KBM-7 (cell line): ENCODE measurements at regions not wholly inside any gene's neighbourhood (a gene's known extent, or its start where the extent isn't known, plus 50 kb on each side); places are given as distances from the start of the nearest gene placed in this dataset.
"Not testable (repeated sequence)": the region's sequence is repeated elsewhere in the genome, so short reads cannot be mapped to it uniquely, and the experiment has no call there.

Experiments used
- DNase-seq: peaks from one replicate; pipeline ENCODE4 v3.0.0-alpha.2; 2015
- in situ Hi-C: fragments of 300-500 bp; cut with MboI; formaldehyde crosslinking; loops from 2 replicates; pipeline ENCODE4 v1.14.3; 2020; ENCODE audit warnings: low sequenced_read_pairs, low pct_unique_long_range_greater_than_20kb, mixed read lengths

DNA sequence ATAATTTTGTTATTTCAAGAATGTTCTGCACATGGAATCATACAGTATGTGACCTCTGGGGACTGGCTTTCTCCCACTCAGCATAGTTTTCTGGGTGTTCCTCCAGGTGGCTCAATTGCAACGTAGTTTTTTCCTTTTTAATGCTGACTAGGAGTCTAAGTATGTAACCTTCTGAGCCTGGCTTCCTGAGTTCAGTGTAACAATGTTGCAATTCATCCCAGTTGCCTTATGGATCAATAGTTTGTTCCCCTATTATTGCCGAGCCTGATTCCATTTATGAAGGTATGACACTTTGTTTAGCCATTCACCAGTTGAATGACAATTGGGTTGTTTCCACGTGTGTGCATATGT, 128.3 kb downstream of the CRYBB2 start:
- DNase-seq: no peak
- in situ Hi-C loops: no loop called here

DNA sequence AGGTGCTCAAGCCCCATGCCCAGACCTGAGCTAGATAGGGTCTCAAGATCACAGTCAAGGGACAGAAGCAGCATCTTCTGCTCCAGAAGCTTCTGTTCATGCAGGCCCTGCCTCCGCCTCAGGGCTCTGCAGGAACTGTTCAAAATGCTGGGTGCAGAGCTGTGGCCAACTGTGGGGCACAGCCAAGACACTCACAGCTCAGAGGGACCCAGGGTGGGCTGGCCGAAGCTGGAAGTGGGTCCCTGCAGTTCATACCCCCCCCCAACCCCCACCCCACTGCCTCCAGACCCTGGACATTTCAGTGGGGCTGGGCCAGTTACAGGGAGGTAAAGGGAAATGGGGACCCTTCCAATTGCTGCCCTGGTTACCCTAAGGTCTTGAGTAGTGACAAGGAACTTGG, 129.0 kb downstream of the CRYBB2 start:
- no peak for DNase-seq
- in situ Hi-C loops: no loop called here

DNA sequence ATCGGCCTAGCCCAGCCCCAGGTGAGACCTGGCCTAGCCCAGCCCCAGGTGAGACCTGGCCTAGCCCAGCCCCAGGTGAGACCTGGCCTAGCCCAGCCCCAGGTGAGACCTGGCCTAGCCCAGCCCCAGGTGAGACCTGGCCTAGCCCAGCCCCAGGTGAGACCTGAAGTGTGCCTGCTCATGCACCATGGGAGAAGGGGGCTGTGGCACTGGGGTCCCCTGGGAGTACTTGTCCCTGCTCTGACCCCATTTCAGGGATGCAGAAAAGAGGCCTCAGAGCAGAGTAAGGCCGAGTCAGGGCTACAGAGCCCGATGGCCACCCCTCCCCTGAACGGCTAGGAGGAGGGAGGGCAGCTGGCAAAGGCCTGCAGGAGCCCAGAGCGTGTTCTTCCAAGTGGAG, 129.6 kb downstream of the CRYBB2 start:
- in situ Hi-C loops, DNase-seq: not testable (repeated sequence)

DNA sequence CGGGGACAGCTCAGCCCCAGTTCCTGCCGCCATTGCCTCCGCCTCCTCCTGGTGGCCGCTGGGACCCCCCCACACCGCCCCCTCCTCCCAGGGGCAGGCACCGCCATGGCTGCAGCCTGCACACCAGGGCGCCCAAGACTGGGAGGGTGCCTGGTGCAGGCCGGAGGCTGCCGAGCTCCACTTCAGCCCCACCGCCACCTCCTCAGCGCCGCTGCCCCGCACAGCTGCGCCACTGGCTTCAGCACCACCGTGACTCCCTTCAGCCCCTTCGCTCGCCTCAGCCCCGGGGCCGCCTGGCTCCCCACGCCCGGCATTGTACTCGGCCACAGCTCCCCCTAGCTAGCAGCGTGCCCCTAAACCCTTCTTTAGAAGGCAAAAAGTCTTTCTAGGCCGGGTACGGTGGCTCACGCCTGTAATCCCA, 131.1 kb downstream of the CRYBB2 start:
- in situ Hi-C loops: no loop called here
- DNase-seq: no peak

DNA sequence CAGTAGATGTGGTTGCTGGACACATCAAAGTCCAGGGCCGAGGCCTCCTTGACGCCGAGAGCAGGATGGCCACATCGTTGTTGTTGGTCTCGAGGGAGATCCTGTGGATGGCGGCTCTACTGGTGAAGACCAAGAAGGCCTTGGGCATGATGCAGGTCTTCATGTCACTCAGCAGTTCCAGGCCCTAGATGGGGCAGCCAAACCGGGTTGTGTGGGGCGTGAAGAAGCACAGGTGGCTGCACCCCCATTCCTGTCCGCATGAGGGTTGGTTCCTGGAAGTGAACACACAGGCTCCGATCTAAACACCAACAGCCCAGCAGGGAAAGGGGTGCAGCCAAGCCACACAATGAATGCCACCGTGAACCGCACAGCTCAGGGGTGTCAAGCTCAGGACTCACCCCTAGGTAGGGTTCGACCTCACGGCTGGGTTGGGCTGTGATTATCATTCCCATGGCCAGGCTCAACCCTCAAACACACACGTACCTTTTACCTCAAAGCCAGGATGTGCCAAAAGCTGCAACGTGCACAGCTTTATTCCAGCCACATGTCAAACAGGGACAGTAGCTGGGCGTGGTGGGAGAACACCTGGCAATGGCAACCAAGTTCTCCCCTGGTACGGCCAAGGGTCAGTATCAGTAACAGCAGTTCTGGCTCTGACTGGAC, 132.3 kb downstream of the CRYBB2 start:
- DNase-seq: no peak
- in situ Hi-C loops: no loop called here

DNA sequence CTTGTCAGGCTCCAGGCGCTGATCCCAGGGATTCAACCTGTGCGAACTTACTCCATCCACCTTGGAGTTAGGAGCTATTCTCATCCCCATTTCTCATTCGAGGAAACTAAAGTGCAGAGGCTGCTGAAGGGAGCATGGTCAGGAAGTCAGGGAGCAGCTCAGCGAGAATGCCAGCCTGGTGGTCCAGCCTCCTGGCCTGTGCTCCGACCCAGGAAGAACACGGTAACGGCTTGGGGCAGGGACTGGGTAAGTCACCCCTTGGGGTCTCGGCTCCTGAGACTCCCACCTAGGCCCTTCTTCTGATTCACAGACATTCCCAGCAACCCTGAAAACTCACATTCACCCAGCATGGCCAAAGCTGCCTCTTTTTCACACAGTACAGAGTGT, 132.8 kb downstream of the CRYBB2 start:
- no peak for DNase-seq
- in situ Hi-C loops: no loop called here

DNA sequence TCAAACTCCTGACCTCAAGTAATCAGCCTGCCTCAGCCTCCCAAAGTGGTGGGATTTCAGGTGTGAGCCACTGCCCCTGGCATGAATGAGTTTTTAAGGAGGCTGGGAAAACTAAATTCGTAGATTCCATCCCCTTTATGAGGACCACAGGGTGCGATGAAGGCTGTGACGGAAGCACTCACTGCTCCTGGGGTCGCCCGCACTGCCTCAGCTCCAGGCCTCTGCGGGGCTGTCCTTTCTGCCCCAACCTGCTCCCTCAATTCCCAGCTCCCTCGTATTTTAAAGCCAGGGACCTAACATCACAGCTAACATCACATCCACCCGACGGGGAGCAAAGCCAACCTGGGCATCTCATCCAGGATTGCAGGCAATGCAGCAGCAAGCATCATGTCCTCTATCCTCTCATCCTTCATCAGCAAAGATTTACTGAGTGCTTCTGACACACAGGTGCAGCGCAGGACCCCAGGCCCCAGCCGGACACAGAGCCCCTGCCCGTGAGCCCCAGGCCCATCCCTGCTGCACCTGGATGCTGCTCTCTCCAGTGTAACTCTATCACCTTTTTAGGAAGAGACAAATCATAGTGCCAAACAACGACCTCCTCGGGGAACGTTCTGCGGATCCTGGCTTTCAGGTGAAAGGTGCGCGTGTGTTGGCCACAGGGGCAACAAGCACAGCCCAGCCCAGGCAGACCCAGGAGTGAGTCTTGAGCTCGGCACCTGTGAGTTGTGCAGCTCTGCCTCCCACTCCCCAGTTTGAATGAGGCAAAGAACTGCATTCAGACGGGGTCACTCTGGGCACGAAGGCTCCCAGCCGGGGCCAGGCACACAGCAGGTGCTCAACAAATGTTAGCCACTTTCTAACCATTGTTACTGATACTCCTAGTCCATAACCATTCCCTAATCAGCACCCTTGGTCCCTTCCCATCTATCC, 134.3 kb downstream of the CRYBB2 start:
- in situ Hi-C loops: no loop called here

DNA sequence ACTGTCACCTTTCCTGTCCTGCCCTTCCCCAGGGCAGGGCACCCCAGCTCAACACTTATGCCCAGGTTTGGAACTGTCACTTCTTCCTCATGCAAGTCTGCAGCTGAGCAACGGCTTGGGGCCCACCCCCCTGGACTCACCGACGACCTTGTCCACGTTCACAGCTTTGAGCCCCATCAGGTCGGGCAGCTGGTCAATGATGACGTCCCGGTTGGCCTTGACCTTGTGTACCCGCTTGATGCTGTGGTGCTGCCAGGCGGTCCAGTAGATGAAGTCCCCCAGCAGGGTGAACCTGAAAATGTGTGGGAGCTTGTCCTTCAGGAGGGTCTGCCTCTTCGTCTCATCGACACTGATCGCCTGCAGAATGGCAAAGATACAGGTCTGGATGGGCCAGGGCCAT, 135.0 kb downstream of the CRYBB2 start:
- in situ Hi-C loops: no loop called here
- no peak for DNase-seq

More for the DNA sequence above, 134.3 kb downstream of the CRYBB2 start:
- DNase-seq: no peak

DNA sequence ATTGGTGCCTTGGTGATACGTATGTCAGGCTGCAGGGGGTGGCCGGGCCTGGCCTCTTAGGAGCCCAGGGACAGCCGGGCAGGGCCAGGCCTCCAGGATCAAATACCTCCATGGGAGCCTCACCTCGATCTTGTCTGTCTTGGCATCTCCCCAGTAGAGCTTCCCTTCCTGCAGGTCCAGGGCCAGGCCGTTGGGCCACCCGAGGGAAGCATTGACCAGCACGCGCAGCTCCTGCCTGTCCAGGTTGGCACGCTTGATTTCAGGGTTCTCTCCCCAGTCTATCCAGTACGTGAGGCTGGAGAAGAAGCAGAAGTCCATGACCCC, 137.7 kb downstream of the CRYBB2 start:
- no peak for DNase-seq
- in situ Hi-C loops: no loop called here

DNA sequence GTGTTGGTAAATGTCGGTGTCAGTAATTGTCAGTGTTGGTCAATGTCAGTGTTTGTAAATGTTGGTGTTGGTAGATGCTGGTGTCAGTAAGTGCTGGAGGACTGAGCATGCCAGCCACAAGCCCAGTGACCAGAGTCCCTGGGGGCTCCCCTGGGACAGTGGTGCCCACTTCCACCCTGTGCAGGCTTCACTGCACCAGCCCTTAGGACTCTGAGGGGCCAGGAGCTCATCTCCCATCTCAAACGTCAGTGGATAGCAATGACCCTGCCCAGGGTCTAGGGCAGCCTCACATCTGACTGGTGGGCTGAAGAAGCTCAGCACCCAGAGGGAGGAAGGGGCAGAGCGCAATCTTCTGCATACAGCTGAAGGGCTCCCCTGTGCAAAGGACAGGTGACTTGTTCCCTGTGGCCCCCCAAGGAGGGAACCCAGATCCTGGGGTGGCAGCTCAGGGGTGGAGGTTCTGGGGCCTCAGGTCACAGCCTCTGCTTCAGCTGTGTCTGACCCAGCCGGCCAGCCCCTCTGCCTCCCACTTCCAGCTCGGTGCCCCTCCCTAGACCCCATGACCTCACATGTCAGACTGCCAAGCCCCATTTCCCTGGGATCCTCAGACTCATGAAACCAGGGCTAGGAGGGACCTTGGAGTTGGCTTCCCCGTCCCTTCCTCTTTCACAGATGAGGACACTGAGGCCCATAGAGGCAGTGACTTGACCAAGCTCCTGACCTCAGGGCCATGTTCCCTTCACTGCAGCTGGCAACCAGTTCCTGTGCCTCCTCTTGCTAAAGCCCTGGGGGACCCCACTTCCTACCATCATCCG, 138.4 kb downstream of the CRYBB2 start:
- in situ Hi-C loops: no loop called here

DNA sequence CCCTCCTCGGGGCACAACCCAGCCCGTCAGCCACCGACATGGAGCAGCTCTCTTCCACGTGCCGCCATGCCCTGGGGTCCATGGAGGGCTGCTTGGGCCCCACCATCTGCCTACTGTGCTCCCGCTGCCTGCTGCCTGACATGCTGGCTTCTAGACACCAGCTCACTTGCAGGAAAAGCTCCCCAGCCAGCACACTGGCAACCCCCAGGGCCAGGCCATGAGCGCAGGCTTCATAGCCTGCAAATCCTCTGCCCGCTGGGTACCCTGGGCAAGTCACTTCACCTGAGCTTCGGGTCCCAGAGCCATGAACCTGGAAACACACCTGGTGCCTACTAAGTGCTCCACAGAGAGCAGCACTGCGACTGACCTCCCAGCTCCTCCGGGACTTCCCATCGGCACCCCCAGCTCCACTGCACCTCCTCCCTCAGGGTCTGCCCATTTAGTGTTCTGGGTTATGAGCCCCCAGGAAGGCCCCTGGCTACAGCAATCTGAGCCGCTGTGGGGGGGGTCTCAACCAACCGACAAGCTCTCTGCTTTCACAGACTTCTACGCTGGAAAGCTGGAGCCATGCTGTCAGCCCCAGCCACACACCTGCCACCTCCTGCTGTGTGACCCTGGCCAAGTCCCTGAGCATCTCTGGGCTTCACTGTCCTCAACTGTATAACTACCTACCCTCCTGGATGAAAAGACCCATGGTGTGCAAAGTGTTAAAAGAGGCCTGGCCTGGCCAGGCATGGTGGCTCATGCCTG, 139.2 kb downstream of the CRYBB2 start:
- no peak for DNase-seq

More for the DNA sequence above, 138.4 kb downstream of the CRYBB2 start:
- DNase-seq: no peak

DNA sequence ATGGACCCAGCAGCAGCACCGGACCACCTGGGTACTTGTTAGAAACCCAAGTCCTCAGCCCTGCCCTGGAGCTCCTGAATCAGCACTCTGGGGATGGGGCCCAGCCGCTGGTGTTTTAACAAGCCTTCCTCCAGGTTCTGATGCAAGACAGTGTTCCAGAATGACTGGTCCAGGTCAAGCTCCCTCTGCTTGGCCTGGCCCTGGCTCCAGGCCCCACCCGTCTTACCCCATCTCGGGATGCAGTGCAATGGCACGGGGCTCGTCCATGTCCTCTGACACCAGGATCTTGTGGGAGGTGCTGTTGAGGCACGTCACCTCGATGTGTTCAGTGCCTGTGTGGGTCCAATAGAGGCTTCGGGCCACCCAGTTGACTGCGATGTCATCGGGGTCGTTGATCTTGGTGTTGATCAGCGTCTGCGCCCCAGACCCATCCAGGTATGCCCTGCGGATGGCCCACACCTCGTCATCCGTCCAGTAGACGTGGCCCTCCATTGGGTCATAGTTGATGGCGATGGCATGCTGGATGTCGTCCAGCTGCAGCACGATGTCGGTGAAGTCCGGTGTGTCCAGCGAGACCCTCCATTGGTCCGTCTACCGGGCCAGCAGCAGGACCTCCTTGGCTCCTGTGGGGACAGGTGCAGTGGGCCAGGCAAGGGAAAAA, 140.3 kb downstream of the CRYBB2 start:
- no peak for DNase-seq
- in situ Hi-C loops: no loop called here

More for the DNA sequence above, 139.2 kb downstream of the CRYBB2 start:
- in situ Hi-C loops: no loop called here

DNA sequence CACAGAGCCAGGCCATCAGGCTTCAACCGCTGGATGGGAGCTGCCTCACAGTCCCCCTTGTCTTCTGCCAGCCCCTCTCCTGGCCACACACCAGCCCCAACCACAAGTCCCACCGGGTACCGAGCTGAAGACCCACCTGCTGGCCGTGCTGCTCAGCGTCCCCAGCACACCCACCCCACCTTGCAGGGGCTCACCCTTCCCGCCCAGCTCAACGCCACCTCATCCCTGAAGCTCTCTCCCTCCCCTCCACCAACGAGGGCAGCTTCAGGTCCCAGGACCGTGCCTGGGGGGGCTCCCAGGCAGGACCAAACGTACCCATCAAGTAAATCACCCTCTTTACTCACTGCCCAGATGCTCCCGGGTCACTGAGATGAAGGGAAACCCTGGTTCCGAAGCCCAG, 141.0 kb downstream of the CRYBB2 start:
- no peak for DNase-seq
- in situ Hi-C loops: no loop called here

DNA sequence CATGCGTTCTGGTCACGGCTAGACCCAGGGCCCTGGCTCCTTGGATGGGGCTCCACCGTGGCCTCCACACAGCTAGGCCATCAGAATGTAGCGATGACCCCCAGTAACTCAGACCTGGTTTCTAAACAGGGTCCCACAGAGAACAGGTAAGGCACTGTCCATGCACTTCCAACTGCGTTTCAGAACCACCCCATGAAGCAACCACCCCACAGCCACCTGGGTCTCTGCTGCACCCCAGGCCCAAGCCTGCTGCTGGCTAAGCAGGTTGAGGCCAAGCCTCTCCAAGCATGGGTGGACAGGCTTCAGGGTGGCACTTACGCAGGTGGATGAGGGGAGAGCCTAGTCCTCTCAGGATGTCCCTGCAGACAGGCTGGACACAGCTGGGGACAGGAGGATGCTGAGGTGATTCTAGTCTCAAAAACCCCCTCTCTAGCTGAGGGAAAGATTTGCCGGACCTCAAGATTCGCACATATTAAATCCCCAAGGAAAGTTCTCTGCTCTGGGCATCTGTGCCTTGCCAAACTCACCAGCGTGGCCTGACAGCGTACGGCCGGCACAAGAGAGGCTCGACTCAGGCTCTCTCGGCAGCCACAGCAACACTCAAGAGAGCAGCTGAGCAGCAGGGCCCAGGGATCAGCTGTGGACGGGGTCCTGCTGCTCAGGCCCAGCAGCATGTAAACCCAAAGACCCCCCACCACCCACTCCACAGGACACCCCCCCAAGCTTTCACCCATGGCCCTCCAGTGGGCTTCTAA, 141.6 kb downstream of the CRYBB2 start:
- in situ Hi-C loops: no loop called here
- DNase-seq: no peak

DNA sequence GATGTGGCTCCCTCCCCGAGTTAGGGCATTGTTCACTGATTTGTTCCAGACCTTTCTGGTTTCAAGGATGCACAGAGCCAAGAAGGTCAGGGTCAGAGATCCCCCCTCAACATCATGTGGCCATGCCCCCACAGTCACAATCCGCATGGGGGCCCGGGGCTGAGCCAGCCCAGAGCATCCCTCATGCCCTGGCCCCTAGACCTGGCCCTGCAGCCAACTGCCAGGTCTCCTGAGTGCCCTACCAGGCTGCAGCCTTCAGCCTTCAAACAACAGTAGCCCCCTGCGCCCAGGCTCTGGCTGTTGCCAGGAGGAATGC, 142.4 kb downstream of the CRYBB2 start:
- in situ Hi-C loops: no loop called here
- no peak for DNase-seq

DNA sequence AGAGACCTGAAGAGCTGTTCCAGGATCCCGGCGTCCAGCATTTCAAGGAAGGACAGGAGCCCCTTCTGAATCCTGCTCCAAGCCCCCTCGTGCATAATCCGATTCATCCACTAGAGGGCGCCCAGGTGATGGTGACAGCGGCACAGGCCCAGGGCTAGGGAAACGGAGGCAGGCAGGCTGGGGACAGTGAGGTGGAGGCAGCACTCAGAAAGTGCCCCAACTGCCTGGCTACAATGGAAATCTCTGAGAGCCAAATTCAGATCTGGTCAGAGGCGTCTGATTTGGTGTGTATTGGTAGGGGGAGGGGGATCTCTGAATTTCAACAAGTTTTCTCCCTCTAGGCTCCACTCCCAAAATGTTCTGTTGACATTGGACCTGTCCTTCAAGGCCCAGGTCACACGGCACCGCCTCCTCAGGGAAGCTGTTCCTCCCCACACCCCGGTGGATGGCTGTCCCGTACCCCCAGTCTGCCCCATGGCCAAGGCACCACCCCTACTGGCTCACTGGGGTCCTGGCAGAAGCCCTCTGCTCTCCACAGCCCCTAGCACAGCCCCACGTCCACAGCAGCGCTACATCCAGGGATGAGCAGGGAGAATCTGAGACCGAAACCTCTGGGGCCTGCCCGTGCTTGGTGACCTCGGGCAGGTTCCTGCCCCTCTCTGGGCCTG, 142.9 kb downstream of the CRYBB2 start:
- in situ Hi-C loops: no loop called here
- peak; percentile 67 for DNase-seq

DNA sequence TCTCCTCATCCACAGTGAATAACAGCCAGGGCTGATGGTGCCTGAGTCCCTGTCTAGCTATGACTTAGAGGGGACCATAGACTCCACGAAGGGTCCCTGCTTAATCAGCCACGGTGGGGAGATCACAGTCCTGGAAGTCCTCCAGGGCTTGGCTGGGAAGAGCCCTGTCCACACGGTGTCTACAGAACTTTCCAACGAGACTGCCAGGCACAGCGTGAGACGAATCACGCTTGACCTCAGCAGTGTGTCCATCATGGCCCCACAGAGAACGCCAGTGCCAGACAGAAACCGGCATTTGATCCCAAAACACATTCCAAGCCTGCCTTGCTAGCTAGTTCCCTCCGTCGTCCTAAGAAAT, 143.4 kb downstream of the CRYBB2 start:
- in situ Hi-C loops: no loop called here
- no peak for DNase-seq

DNA sequence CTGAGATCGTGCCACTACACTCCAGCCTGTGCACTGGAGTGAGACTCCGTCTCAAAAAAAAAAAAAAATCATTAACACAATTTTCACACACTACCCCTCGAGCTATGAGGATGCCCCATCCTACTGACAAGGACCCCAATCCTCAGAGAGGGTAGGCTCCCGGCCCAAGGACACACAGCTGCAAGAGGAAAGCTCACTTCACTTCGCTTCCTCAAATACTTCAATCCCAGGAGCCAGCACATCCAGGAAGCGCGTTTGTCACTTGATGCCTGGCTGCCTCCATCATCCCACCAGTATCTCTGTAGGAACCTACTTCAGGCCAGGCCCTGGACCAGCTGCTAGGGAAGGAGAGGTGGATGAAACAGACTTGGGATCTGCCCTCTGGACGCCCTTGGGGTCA, 144.0 kb downstream of the CRYBB2 start:
- in situ Hi-C loops: no loop called here
- no peak for DNase-seq
